ENCODE measurements at regions not wholly inside any gene's neighbourhood (a gene's known extent, or its start where the extent isn't known, plus 50 kb on each side); places are given as distances from the start of the nearest gene placed in this dataset.

DNA sequence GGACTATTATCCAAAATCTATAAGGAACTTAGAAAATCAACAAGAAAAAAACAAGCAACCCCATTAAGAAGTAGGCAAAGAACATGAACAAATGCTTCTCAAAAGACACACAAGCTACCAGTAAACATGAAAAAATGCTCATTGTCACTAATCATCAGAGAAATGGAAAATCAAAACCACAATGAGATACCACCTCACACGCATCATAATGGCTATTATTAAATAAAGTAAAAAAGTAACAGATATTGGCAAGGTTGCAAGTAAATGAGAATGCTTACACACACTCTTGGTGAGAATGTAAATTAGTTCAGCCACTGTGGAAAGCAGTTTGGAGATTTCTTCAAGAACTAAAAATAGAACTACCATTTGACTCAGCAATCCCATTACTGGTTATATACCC lies 167.0 kb upstream of the DMRTA1 start:
- WGBS, result 89% methylated on average over 1 of the region's 1 CpG
- Histone ChIP-seq H3K36me3 (ENCODE audit: insufficient read depth) (no peaks in the 10 kb centered on the region), H3K4me1 (ENCODE audit: insufficient read depth) (no peaks in the 10 kb centered on the region), H3K4me3 (ENCODE audit: low read depth, low read length) (no peak overlapping the region), H3K27ac (ENCODE audit: low read depth) (no peak overlapping the region)
- DNase-seq (ENCODE audit: extremely low spot score), result no peak

DNA sequence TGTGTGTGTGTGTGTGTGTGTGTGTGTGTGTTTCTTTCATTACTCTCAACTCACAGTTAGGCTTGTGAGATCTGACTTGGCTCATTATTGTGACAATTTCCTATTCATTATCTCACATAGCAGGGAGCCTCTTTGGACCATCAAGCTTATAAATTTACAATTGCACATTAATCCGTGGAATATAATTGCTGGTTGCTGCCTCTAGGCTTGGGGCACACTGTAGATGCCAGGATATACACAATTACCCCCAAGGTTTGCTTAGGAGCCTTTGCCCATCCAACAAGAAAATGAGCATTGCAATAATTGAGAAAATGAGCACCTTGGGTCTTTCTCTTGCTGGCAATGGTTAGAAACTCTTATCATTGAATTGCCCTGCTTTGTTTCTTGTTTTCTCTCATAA lies 161.6 kb upstream of the DMRTA1 start:
- DNase-seq (ENCODE audit: extremely low spot score), result no peak
- H3K4me3 ChIP-seq (ENCODE audit: low read depth, low read length), result no peak overlapping the region
- no peaks in the 10 kb centered on the region for H3K4me1 ChIP-seq (ENCODE audit: insufficient read depth)
- no peak overlapping the region for H3K27ac ChIP-seq (ENCODE audit: low read depth)
- WGBS, result 41% methylated on average over 1 of the region's 1 CpG
- no peaks in the 10 kb centered on the region for H3K36me3 ChIP-seq (ENCODE audit: insufficient read depth)

DNA sequence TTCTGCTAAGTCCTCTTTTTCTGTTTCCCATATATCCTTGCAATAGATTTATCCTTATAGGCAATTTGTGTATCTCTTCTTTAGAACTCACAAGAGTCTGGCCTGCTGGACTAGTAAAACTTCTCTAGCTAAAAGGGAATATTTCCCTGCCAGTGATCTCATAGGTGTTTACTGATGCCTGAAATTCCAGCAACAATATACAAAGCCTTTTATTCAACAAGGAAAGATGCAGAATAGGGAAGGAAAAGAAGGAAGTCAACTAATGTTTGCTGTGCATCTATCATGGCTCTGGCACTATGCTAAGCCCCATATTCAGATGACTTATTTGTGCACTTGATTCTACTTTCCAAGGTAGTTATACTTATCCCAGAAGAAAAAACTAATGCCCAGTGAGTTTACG lies 160.0 kb upstream of the DMRTA1 start:
- no peak overlapping the region for H3K4me3 ChIP-seq (ENCODE audit: low read depth, low read length)
- no peaks in the 10 kb centered on the region for H3K4me1 ChIP-seq (ENCODE audit: insufficient read depth)
- H3K27ac ChIP-seq (ENCODE audit: low read depth), result no peak overlapping the region
- DNase-seq (ENCODE audit: extremely low spot score), result no peak
- no peaks in the 10 kb centered on the region for H3K36me3 ChIP-seq (ENCODE audit: insufficient read depth)
- 88% methylated on average over 1 of the region's 1 CpG for WGBS

DNA sequence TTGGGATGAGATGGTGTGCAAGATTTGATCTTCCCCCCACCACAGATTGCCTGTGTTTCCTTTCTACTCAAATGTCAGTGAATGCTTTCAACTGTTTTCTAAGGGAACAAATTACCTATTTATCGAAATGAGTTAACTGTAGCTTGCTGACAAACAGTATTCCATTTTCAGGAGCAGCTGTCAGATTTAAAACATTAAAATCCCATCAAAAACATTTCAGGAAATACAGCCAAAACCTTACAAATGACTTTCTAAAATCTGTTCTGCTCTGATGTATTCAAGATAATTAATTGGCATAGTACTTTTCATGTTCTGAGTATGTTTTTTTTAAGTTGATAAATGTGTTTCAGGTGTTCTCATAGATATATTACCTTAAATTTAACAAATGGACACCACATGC lies 158.0 kb upstream of the DMRTA1 start:
- no peaks in the 10 kb centered on the region for H3K36me3 ChIP-seq (ENCODE audit: insufficient read depth)
- no peaks in the 10 kb centered on the region for H3K4me1 ChIP-seq (ENCODE audit: insufficient read depth)
- WGBS, result 79% methylated on average over 1 of the region's 1 CpG
- H3K4me3 ChIP-seq (ENCODE audit: low read depth, low read length), result no peak overlapping the region
- H3K27ac ChIP-seq (ENCODE audit: low read depth), result no peak overlapping the region
- DNase-seq (ENCODE audit: extremely low spot score), result no peak

DNA sequence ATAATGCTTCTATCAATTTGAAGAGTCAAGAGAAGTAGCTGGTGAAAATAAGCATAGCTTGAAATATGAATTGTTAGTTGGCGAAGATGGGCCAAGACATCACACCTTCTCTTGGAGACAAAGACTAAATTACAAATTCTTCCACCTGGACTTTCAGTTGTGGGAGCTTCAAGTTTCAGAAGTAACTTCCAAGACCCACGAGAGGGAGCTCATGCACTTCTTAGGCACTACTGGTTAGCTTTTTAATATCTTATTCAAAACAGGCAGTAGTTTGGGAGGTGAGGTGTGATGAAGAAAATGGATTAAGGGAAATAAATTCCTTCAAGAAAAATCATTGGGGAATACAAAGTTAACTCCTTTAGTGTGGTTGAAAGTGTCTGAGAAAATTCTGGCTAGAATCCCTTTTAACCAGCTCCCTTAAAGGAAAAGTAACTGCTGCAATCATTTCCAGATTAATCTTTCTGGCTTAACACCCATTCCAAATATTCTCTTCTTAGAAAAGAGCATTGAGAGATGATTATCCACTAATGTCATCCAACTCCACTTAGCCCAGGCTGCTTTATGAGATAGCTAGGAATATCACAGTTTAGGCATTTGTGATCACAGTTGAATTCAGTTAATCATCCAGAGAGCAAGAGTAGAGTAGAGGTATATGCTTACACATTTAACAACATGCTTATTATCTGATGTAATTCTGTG lies 139.5 kb upstream of the DMRTA1 start:
- Histone ChIP-seq H3K36me3 (ENCODE audit: insufficient read depth) (no peaks in the 10 kb centered on the region), H3K27ac (ENCODE audit: low read depth) (no peak overlapping the region), H3K4me3 (ENCODE audit: low read depth, low read length) (no peak overlapping the region), H3K4me1 (ENCODE audit: insufficient read depth) (no peaks in the 10 kb centered on the region)
- WGBS, result 27% methylated on average over 2 of the region's 2 CpGs
- peak; percentile 2 for DNase-seq (ENCODE audit: extremely low spot score)

DNA sequence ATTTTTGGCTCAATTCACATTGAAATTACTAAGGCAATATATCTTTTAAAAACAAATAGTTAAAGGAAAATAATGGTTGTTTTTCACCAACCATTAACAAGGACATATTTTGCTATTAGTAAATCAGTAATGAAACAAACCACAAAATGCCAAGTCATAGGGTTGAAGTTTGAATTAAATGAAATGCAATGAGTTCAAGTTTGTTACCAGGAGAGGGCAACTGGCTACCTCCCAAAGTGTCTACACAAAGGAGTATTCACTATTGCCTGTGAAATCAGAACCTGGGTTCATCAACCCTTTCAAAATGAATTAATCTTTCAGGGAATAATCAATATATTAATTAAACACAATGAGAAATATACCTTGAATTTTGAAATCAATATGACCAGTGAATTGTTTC lies 138.4 kb upstream of the DMRTA1 start:
- no peak for DNase-seq (ENCODE audit: extremely low spot score)

DNA sequence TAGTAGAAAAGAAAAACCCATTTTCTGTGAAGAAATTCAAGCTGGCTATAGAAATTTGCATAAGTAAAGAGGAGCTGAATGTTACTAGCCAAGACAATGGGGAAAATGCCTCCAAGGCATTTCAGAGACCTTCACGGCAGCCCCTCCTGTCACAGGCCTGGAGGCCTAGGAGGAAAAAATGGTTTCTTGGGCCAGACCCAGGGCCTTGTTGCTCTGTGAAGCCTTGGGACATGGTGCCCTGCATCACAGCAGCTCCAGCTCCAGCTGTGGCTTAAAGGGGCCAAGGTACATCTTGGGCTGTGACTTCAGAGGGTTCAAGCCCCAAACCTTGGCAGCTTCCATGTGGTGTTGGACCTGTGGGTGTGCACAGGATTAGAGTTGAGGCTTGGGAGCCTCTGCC lies 130.0 kb upstream of the DMRTA1 start:
- no peaks in the 10 kb centered on the region for H3K4me1 ChIP-seq (ENCODE audit: insufficient read depth)
- H3K4me3 ChIP-seq (ENCODE audit: low read depth, low read length), result no peak overlapping the region
- H3K36me3 ChIP-seq (ENCODE audit: insufficient read depth), result no peaks in the 10 kb centered on the region
- H3K27ac ChIP-seq (ENCODE audit: low read depth), result no peak overlapping the region
- 90% methylated on average over 1 of the region's 1 CpG for WGBS
- DNase-seq (ENCODE audit: extremely low spot score), result no peak

More for the DNA sequence above, 138.4 kb upstream of the DMRTA1 start:
- H3K4me3 ChIP-seq (ENCODE audit: low read depth, low read length), result no peak overlapping the region
- no peaks in the 10 kb centered on the region for H3K4me1 ChIP-seq (ENCODE audit: insufficient read depth)
- H3K27ac ChIP-seq (ENCODE audit: low read depth), result no peak overlapping the region
- no peaks in the 10 kb centered on the region for H3K36me3 ChIP-seq (ENCODE audit: insufficient read depth)

DNA sequence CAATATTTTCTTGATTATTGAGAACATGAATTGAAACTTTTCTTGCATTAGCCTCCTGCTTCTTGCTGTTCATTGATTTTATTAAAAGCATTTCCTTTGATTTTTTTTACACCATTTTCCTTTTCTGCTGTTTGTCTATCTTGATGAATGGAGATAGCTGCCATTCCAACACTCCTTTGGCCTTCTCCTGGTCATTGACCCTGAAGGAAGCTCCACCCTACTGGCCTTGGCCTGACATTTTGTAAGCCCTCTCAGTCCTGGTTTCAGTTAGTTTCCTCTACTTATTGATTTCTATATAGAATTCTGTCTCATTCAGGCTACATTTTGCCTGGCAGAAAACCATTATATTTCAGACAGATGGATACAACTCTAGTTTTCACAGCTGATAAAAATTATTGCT lies 115.1 kb upstream of the DMRTA1 start:
- DNase-seq (ENCODE audit: extremely low spot score), result no peak
- Histone ChIP-seq H3K4me3 (ENCODE audit: low read depth, low read length) (no peak overlapping the region), H3K27ac (ENCODE audit: low read depth) (no peak overlapping the region), H3K4me1 (ENCODE audit: insufficient read depth) (no peaks in the 10 kb centered on the region), H3K36me3 (ENCODE audit: insufficient read depth) (no peaks in the 10 kb centered on the region)

DNA sequence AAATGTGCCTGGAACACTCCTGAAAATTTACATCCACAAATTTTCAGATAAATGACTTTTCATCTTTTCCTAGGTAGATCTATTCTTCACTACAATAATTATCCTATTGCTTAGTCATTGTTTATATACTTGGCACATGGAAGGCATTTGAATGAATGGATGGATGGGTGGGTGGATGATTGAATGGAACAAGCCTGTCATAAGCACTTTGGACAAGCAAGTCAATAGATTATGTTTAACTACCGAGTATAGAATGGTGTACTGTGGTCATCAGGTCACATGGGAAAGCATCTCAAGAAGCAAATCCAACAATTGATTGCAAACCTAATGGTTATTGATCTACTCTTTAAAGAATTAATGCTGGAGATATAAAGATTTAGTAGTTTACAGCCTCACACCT lies 114.4 kb upstream of the DMRTA1 start:
- no peaks in the 10 kb centered on the region for H3K4me1 ChIP-seq (ENCODE audit: insufficient read depth)
- 72% methylated on average over 1 of the region's 1 CpG for WGBS
- H3K4me3 ChIP-seq (ENCODE audit: low read depth, low read length), result no peak overlapping the region
- no peak for DNase-seq (ENCODE audit: extremely low spot score)
- no peaks in the 10 kb centered on the region for H3K36me3 ChIP-seq (ENCODE audit: insufficient read depth)
- no peak overlapping the region for H3K27ac ChIP-seq (ENCODE audit: low read depth)

DNA sequence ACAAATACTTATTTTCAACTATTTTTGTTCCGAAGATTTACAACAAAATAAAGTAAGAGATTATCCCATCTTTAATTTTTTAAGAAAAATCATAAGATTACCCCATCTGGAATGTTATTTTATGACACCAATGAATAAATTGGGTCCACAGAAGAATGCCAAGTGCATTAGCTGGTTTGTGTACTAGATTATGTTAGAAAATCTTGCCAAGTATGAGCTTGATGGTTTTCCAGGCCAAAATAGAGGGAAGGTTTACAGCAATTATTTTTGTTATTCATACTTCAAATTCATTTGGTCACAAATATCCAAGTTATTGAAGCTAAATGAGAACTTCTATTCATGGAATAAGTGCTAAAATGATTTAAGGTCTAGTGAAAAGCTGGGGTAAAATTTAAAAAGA lies 109.4 kb upstream of the DMRTA1 start:
- H3K27ac ChIP-seq (ENCODE audit: low read depth), result no peak overlapping the region
- H3K36me3 ChIP-seq (ENCODE audit: insufficient read depth), result no peaks in the 10 kb centered on the region
- no peak for DNase-seq (ENCODE audit: extremely low spot score)
- H3K4me1 ChIP-seq (ENCODE audit: insufficient read depth), result no peaks in the 10 kb centered on the region
- no peak overlapping the region for H3K4me3 ChIP-seq (ENCODE audit: low read depth, low read length)
- WGBS, result 63% methylated on average over 1 of the region's 1 CpG

DNA sequence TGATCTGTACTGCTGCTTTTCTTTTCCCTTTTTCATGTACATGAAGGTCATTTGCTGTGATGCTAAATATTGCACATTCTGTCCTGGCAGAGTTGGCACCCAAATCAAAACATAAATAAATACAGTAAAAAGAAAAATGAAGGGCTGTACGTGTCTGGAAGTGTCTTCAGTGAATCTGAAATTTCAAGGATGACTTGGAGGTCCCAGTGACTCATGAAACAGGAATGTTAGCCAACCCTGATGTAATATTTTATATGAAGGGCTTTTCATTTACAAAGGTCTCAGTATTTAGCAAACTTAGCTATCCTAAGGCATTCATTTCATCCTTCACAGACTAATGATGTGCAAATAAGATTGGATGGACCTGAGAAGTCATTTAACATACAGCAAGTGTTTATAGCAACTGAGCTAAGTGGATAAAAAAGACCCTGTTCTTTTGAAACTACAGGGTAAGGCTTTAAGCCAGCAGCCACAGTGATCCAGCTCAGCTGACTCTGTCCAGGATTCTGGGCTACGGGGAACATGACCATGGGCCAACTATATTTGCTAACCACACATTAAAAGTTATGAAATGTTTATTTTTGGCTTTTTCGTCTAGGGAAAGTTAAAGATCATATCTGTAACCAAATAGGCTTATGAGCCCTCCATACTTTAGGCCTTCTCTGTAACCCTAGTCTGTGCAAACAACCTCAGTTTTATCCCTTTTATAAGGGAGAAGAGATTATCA lies 104.0 kb upstream of the DMRTA1 start:
- Histone ChIP-seq H3K36me3 (ENCODE audit: insufficient read depth) (no peaks in the 10 kb centered on the region), H3K4me1 (ENCODE audit: insufficient read depth) (no peaks in the 10 kb centered on the region), H3K27ac (ENCODE audit: low read depth) (no peak overlapping the region), H3K4me3 (ENCODE audit: low read depth, low read length) (no peak overlapping the region)
- DNase-seq (ENCODE audit: extremely low spot score), result no peak
- 16% methylated on average over 3 of the region's 3 CpGs for WGBS

DNA sequence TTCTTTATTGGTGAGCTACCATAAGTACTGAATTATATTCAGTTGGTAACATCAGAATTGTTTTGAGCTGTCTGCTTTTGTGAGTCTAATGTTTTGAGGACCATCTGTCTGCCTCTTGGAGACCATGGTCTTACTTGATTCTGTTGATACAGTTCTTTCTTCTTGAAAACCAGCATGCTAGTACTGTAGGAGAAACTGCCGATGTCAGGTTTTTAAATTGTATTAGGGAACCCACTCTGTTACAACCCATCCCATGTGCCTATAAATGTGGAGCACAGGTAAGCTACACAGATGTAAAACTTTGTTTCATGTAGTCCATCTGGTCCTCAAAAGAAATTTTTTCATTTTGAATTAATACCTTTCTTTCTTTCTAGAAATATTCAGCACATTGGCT lies 103.4 kb upstream of the DMRTA1 start:
- no peaks in the 10 kb centered on the region for H3K4me1 ChIP-seq (ENCODE audit: insufficient read depth)
- DNase-seq (ENCODE audit: extremely low spot score), result no peak
- no peaks in the 10 kb centered on the region for H3K36me3 ChIP-seq (ENCODE audit: insufficient read depth)
- no peak overlapping the region for H3K4me3 ChIP-seq (ENCODE audit: low read depth, low read length)
- H3K27ac ChIP-seq (ENCODE audit: low read depth), result no peak overlapping the region
- WGBS, result 95% methylated on average over 1 of the region's 1 CpG

DNA sequence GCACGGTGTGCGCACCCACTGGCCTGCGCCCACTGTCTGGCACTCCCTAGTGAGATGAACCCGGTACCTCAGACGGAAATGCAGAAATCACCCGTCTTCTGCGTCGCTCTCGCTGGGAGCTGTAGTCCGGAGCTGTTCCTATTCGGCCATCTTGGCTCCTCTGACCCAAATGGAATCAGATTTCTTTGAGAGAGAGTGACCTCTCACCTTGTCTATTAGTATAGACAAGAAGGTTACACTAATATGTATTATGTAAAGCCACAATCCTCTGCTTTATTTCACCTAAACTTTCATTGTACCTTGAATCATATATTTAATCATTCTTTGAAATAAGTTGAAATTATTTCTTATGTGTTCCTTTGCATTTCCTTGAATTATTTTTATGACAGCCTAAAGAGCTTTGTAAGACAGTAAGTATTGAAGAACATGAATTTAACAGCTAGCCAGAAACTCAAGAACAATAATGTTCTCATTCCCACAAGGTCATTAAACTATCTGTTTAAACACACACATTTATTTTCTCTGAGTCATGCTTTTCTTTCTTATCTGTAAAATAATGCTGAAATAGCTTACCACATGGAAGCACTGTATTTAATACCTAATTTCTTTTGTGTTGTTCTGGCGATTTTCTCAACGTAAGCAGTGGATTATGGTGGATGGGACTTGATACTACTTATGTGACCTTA lies 91.8 kb upstream of the DMRTA1 start:
- no peaks in the 10 kb centered on the region for H3K36me3 ChIP-seq (ENCODE audit: insufficient read depth)
- H3K4me3 ChIP-seq (ENCODE audit: low read depth, low read length), result no peak overlapping the region
- 93% methylated on average over 10 of the region's 13 CpGs for WGBS
- DNase-seq (ENCODE audit: extremely low spot score), result no peak
- no peaks in the 10 kb centered on the region for H3K4me1 ChIP-seq (ENCODE audit: insufficient read depth)
- H3K27ac ChIP-seq (ENCODE audit: low read depth), result no peak overlapping the region

DNA sequence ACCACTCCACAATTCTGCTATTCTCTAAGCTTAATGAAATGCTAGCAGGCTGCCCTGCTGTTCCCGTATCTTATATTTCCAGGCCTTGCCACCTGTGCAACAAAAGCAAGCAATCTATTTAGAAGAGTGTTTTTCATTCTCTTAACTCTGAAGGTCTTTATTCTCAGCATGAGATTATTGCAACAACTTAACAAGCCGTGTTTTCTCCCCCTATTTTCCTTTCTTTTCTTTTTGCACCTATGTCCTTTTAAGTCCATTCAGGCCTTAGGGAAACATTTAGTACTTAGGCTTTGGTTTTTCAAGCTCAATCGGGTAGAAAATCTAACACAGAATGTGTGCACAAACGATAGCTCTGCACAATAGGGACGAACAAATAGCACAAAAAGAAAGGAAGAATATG lies 89.6 kb upstream of the DMRTA1 start:
- WGBS, result 74% methylated on average over 5 of the region's 5 CpGs
- no peak for DNase-seq (ENCODE audit: extremely low spot score)
- Histone ChIP-seq H3K36me3 (ENCODE audit: insufficient read depth) (no peaks in the 10 kb centered on the region), H3K4me1 (ENCODE audit: insufficient read depth) (no peaks in the 10 kb centered on the region), H3K27ac (ENCODE audit: low read depth) (no peak overlapping the region), H3K4me3 (ENCODE audit: low read depth, low read length) (no peak overlapping the region)
